ENCODE measurements at regions not wholly inside any gene's neighbourhood (a gene's known extent, or its start where the extent isn't known, plus 50 kb on each side); places are given as distances from the start of the nearest gene placed in this dataset.
"Not testable (repeated sequence)": the region's sequence is repeated elsewhere in the genome, so short reads cannot be mapped to it uniquely, and the experiment has no call there.

- DNase-seq = no peak
- CTCF ChIA-PET = no interaction called here
- H3K4me3 Mint-ChIP-seq = no peak overlapping the region
- H3K27me3 Mint-ChIP-seq = no peaks in the 10 kb centered on the region
- H3K27ac Mint-ChIP-seq = no peak overlapping the region
- H3K9me3 Mint-ChIP-seq = peaks cover 2% of the 10 kb centered on the region
- no peaks in the 10 kb centered on the region for H3K4me1 Mint-ChIP-seq
- H3K36me3 Mint-ChIP-seq (ENCODE audit: low read depth) = no peaks in the 10 kb centered on the region
- POLR2A ChIA-PET = no interaction called here
These were observed 67.4 kb downstream of the SNTN start for GRCh38 chr3:63719796-63720445.

GRCh38 chr3:63720951-63721350 lies 68.5 kb downstream of the SNTN start:
- H3K36me3 Mint-ChIP-seq (ENCODE audit: low read depth); H3K4me3 Mint-ChIP-seq; POLR2A ChIA-PET; H3K27me3 Mint-ChIP-seq; DNase-seq; H3K9me3 Mint-ChIP-seq; H3K27ac Mint-ChIP-seq; H3K4me1 Mint-ChIP-seq; CTCF ChIA-PET: not testable (repeated sequence)

- H3K9me3 Mint-ChIP-seq = peaks cover 2% of the 10 kb centered on the region
- ChIA-PET CTCF (interaction anchor here (0.7 kb wide), 1 partner anchor 119 kb away, joined by 5 read pairs; no protein-coding TSS in a partner anchor), POLR2A (no interaction called here)
- H3K36me3 Mint-ChIP-seq (ENCODE audit: low read depth) = no peaks in the 10 kb centered on the region
- no peaks in the 10 kb centered on the region for H3K27me3 Mint-ChIP-seq
- no peak for DNase-seq
- no peak overlapping the region for H3K27ac Mint-ChIP-seq
- H3K4me1 Mint-ChIP-seq = no peaks in the 10 kb centered on the region
- H3K4me3 Mint-ChIP-seq = no peak overlapping the region
These were observed 72.5 kb downstream of the SNTN start for GRCh38 chr3:63724987-63725386.

GRCh38 chr3:63726656-63727055 lies 74.2 kb downstream of the SNTN start:
- H3K9me3 Mint-ChIP-seq = no peaks in the 10 kb centered on the region
- H3K27me3 Mint-ChIP-seq = no peaks in the 10 kb centered on the region
- H3K27ac Mint-ChIP-seq = no peak overlapping the region
- H3K36me3 Mint-ChIP-seq (ENCODE audit: low read depth) = no peaks in the 10 kb centered on the region
- CTCF ChIA-PET = no interaction called here
- H3K4me1 Mint-ChIP-seq = no peaks in the 10 kb centered on the region
- no peak for DNase-seq
- no peak overlapping the region for H3K4me3 Mint-ChIP-seq
- POLR2A ChIA-PET = no interaction called here

GRCh38 chr3:63727233-63727632 lies 74.8 kb downstream of the SNTN start:
- Mint-ChIP-seq H3K4me3 (no peak overlapping the region), H3K9me3 (no peaks in the 10 kb centered on the region), H3K4me1 (no peaks in the 10 kb centered on the region), H3K27ac (no peak overlapping the region), H3K36me3 (ENCODE audit: low read depth) (no peaks in the 10 kb centered on the region), H3K27me3 (no peaks in the 10 kb centered on the region)
- ChIA-PET POLR2A (no interaction called here), CTCF (no interaction called here)
- no peak for DNase-seq

GRCh38 chr3:63731866-63732265 lies 79.4 kb downstream of the SNTN start:
- Mint-ChIP-seq H3K27ac (no peak overlapping the region), H3K36me3 (ENCODE audit: low read depth) (no peaks in the 10 kb centered on the region), H3K27me3 (no peaks in the 10 kb centered on the region), H3K9me3 (no peaks in the 10 kb centered on the region), H3K4me1 (no peaks in the 10 kb centered on the region), H3K4me3 (no peak overlapping the region)
- DNase-seq = no peak
- CTCF ChIA-PET = no interaction called here
- POLR2A ChIA-PET = no interaction called here

GRCh38 chr3:63733278-63733677 lies 80.8 kb downstream of the SNTN start:
- POLR2A ChIA-PET, CTCF ChIA-PET: not testable (repeated sequence)

GRCh38 chr3:63734632-63735031 lies 82.2 kb downstream of the SNTN start:
- H3K27ac Mint-ChIP-seq; H3K4me3 Mint-ChIP-seq; H3K4me1 Mint-ChIP-seq; H3K9me3 Mint-ChIP-seq; CTCF ChIA-PET; POLR2A ChIA-PET; DNase-seq; H3K36me3 Mint-ChIP-seq (ENCODE audit: low read depth); H3K27me3 Mint-ChIP-seq: not testable (repeated sequence)

More at GRCh38 chr3:63733278-63733677, 80.8 kb downstream of the SNTN start:
- not testable (repeated sequence) for H3K4me3 Mint-ChIP-seq; H3K4me1 Mint-ChIP-seq; H3K27me3 Mint-ChIP-seq; H3K27ac Mint-ChIP-seq; DNase-seq; H3K9me3 Mint-ChIP-seq; H3K36me3 Mint-ChIP-seq (ENCODE audit: low read depth)

GRCh38 chr3:63736757-63737156 lies 82.3 kb upstream of the C3orf49 start:
- H3K36me3 Mint-ChIP-seq (ENCODE audit: low read depth); H3K4me3 Mint-ChIP-seq; H3K27me3 Mint-ChIP-seq; H3K4me1 Mint-ChIP-seq; CTCF ChIA-PET; POLR2A ChIA-PET; H3K27ac Mint-ChIP-seq; H3K9me3 Mint-ChIP-seq; DNase-seq: not testable (repeated sequence)

- H3K27me3 Mint-ChIP-seq; DNase-seq; H3K36me3 Mint-ChIP-seq (ENCODE audit: low read depth); H3K9me3 Mint-ChIP-seq; H3K27ac Mint-ChIP-seq; H3K4me1 Mint-ChIP-seq; CTCF ChIA-PET; H3K4me3 Mint-ChIP-seq; POLR2A ChIA-PET: not testable (repeated sequence)
These were observed 80.5 kb upstream of the C3orf49 start for GRCh38 chr3:63738577-63738976.

- no peaks in the 10 kb centered on the region for H3K9me3 Mint-ChIP-seq
- POLR2A ChIA-PET = no interaction called here
- CTCF ChIA-PET = no interaction called here
These were observed 79.6 kb upstream of the C3orf49 start for GRCh38 chr3:63739474-63739873.

GRCh38 chr3:63740116-63740515 lies 79.0 kb upstream of the C3orf49 start:
- POLR2A ChIA-PET = no interaction called here
- Mint-ChIP-seq H3K27me3 (no peaks in the 10 kb centered on the region), H3K27ac (no peak overlapping the region), H3K36me3 (ENCODE audit: low read depth) (no peaks in the 10 kb centered on the region), H3K4me1 (no peaks in the 10 kb centered on the region), H3K4me3 (no peak overlapping the region), H3K9me3 (no peaks in the 10 kb centered on the region)
- no peak for DNase-seq
- CTCF ChIA-PET = no interaction called here

More at GRCh38 chr3:63739474-63739873, 79.6 kb upstream of the C3orf49 start:
- Mint-ChIP-seq H3K27me3 (no peaks in the 10 kb centered on the region), H3K27ac (no peak overlapping the region), H3K4me3 (no peak overlapping the region), H3K4me1 (no peaks in the 10 kb centered on the region), H3K36me3 (ENCODE audit: low read depth) (no peaks in the 10 kb centered on the region)
- no peak for DNase-seq

- H3K27ac Mint-ChIP-seq; H3K9me3 Mint-ChIP-seq; POLR2A ChIA-PET; DNase-seq; H3K4me1 Mint-ChIP-seq; H3K27me3 Mint-ChIP-seq; CTCF ChIA-PET; H3K4me3 Mint-ChIP-seq; H3K36me3 Mint-ChIP-seq (ENCODE audit: low read depth): not testable (repeated sequence)
These were observed 74.4 kb upstream of the C3orf49 start for GRCh38 chr3:63744693-63745092.

GRCh38 chr3:63745757-63746156 lies 73.3 kb upstream of the C3orf49 start:
- Mint-ChIP-seq H3K4me1 (no peaks in the 10 kb centered on the region), H3K36me3 (ENCODE audit: low read depth) (no peaks in the 10 kb centered on the region), H3K27me3 (no peaks in the 10 kb centered on the region), H3K27ac (no peak overlapping the region), H3K4me3 (no peak overlapping the region), H3K9me3 (no peaks in the 10 kb centered on the region)
- ChIA-PET CTCF (no interaction called here), POLR2A (no interaction called here)
- no peak for DNase-seq
